Epithelial cell of proximal tubule (primary cell): ENCODE measurements at regions not wholly inside any gene's neighbourhood (a gene's known extent, or its start where the extent isn't known, plus 50 kb on each side); places are given as distances from the start of the nearest gene placed in this dataset.
"Not testable (repeated sequence)": the region's sequence is repeated elsewhere in the genome, so short reads cannot be mapped to it uniquely, and the experiment has no call there.

Source experiments
- DNase-seq: peaks from one replicate; pipeline ENCODE4 v3.0.0-alpha.2; 2011; ENCODE audit warnings: low read depth
- H3K4me3 ChIP-seq: 2 replicates; pipeline ENCODE4 v1.5.1; 2011; ENCODE audit warnings: low read depth, mild to moderate bottlenecking, low read length
- CTCF ChIP-seq: conservative IDR thresholded peaks from 2 replicates; pipeline ENCODE4 v1.5.1; 2012; ENCODE audit warnings: low read depth, mild to moderate bottlenecking, low read length

GRCh38 chr3:152209776-152210175, 59.0 kb upstream of the MBNL1 start:
- TF ChIP-seq CTCF: no peak
- no peak overlapping the region for H3K4me3 ChIP-seq

GRCh38 chr3:152210697-152211096, 58.0 kb upstream of the MBNL1 start:
- TF ChIP-seq CTCF: no peak
- DNase-seq: no peak
- H3K4me3 ChIP-seq: no peak overlapping the region

More at GRCh38 chr3:152209776-152210175, 59.0 kb upstream of the MBNL1 start:
- no peak for DNase-seq

GRCh38 chr3:152211655-152212054, 57.1 kb upstream of the MBNL1 start:
- no peak overlapping the region for H3K4me3 ChIP-seq
- TF ChIP-seq CTCF: no peak
- DNase-seq: no peak

- H3K4me3 ChIP-seq: no peak overlapping the region
- DNase-seq: no peak
- TF ChIP-seq CTCF: no peak
Observed at GRCh38 chr3:152213203-152213602, 55.5 kb upstream of the MBNL1 start.

GRCh38 chr3:152213938-152214337, 54.8 kb upstream of the MBNL1 start:
- no peak for DNase-seq
- no peak for TF ChIP-seq CTCF
- no peak overlapping the region for H3K4me3 ChIP-seq

- H3K4me3 ChIP-seq, DNase-seq: not testable (repeated sequence)
Observed at GRCh38 chr3:152216960-152217865, 51.5 kb upstream of the MBNL1 start.

- TF ChIP-seq CTCF: no peak
- H3K4me3 ChIP-seq: no peak overlapping the region
- no peak for DNase-seq
Observed at GRCh38 chr3:152218602-152219001, 50.1 kb upstream of the MBNL1 start.
